ENCODE measurements at regions not wholly inside any gene's neighbourhood (a gene's known extent, or its start where the extent isn't known, plus 50 kb on each side); places are given as distances from the start of the nearest gene placed in this dataset.
"Not testable (repeated sequence)": the region's sequence is repeated elsewhere in the genome, so short reads cannot be mapped to it uniquely, and the experiment has no call there.

DNA sequence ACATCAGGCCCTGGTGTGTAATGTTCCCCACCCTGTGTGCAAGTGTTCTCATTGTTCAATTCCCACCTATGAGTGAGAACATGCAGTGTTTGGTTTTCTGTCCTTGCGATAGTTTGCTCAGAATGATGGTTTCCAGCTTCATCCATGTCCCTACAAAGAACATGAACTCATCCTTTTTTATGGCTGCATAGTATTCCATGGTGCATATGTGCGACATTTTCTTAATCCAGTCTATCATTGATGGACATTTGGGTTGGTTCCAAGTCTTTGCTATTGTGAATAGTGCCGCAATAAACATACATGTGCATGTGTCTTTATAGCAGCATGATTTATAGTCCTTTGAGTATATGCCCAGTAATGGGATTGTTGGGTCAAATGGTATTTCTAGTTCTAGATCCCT is 60.5 kb upstream of the PSME4 start:
- DNase-seq (ENCODE audit: low read depth): not testable (repeated sequence)

DNA sequence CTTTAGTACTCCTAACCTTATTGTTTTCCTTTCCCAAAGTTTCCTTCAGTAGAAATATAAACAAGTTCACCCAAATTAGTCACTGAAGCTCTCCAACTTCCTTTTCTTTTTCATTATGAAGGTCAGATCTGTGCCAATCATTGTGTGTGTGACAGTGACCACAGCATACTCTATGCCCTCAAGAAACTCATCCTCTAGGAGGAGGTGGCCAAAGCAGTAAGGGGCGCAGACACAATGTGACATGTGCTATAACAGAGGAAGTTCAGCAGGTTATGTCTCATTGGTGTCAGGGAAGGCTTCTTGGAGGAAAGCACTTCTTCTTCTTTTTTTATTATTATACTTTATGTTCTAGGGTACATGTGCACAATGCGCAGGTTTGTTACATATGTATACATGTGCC is 60.0 kb upstream of the PSME4 start:
- no peak for DNase-seq (ENCODE audit: low read depth)

DNA sequence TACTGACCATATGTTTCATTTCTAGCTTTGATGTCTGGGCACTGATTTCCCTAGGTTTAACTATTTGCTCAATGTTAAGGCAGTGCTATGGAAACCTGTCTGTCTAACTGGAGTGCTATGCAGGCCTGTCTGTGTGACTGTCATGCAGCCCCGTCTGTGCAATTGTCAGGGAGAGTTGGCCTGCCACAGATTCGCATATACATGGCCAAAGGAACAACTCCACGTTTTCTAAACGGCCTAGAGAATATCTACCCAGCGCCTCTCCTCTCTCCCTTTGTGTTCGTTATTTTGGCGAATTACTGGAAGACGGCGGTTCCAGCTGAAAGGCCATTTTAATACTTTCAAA is 59.6 kb upstream of the PSME4 start:
- DNase-seq (ENCODE audit: low read depth): no peak

DNA sequence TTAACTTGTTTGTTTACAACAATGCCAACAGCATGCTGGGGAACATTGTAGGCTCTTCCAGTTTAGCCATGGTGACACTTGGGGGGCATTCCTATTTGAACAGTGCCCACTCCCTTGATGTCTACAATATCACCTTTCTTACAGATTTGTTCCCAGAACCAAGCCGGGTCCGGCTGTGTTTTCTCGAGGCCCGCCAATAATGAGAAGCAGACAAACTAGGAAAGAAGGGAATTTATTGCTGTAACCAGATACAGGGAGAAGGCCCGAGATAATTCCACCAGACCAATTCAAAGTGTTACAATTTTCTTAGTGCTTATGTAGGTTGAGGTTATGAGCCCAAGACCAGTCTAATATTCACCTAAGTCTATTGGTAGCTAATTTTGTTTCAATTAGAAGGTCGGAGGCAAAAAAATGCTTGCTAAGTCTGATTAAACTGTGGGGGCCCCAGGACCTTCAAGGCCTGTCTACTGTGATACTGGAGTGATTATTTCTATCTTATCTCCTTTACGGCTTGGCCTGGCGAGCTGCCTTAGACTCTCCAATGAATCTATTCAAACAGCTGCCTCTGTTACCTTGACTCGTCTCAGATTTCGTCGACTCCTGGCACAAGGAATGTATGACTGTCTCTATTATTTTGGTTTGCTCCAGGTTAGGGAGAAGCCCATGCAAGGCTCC is 59.1 kb upstream of the PSME4 start:
- no peak for DNase-seq (ENCODE audit: low read depth)

DNA sequence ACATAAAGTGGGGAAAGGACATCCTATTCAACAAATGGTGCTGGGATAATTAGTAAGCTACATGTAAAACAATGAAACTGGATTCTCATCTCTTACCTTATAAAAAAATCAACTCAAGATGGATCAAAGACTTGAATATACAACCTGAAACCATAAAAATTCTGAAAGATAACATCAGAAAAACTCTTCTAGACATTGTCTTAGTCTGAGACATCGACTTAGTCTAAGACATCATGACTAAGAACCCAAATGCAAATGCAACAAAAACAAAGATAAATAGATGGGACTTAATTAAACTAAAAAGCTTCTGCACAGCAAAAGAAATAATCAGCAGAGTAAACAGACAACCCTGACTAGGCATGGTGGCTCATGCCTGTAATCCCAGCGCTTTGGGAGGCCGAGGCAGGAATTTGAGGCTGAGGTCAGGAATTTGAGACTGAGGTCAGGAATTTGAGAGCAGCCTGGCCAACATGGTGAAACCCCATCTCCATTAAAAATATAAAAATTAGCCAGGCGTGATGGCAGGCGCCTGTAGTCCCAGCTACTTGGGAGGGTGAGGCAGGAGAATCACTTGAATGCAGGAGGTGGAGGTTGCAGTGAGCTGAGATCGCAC is 54.8 kb upstream of the PSME4 start:
- not testable (repeated sequence) for DNase-seq (ENCODE audit: low read depth)

DNA sequence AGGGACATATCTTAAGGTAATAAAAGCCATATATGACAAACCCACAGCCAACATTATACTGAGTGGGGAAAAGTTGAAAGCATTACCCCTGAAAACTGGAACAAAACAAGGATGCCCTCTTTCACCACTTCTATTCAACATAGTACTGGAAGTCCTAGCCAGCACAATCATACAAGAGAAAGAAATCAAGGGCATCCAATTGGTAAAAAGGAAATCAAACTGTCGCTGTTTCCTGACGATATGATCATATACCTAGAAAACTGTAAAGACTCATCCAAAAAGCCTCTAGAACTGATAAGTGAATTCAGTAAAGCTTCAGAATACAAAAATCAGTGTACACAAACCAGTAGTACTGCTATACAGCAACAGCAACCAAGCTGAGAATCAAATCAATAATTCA is 53.8 kb upstream of the PSME4 start:
- DNase-seq (ENCODE audit: low read depth): no peak

DNA sequence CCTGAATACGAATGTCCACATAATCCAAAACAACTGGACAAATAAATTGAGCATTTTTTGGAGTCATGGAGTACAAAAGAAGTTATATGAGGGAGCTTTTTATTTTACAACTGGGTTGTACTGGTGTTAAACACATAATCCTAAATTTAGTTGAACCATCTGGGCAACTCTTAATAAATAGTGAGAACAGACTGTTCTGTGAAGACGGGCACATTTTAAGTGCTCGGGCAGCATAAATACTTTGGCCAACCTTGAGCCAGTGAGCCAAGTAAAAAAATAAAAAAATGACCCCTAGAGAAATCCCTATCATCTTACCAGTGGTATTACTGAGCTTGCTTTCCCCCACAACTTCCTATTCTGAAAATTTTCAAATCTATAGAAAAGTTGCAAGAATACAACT is 50.9 kb upstream of the PSME4 start:
- no peak for DNase-seq (ENCODE audit: low read depth)

DNA sequence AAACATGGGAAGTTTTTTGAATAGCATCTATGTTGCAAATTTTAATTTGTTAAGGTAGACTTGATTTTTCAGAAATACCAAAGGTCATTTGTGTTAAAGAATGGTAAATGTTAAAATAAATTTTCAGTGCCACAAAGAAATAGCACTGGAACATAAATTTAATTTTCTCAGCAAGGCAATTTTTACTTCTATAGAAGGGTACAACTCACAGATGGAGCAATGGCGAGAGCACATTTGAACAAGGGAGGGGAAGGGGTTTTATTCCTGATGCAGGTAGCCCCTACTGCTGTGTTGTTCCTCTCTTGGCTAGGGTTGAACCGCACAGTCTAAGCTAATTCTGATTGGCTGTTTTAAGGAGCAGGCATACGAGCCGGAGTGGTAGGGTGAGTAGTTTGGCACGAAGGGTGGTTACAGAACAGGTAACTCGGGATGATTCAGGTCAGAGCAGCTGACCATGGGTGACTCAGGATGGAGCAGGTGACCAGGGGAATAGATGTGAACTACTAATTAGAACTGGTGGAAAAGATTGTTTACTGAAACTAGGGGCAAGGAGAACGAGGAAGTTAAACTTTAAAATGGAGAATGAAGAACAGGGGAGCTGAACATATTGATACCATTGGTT is 50.1 kb upstream of the PSME4 start:
- DNase-seq (ENCODE audit: low read depth): no peak

Data from activated T-cell treated with anti-CD3 and anti-CD28 coated beads for 24 hours (primary cell).